GM12891 (cell line): ENCODE measurements at regions not wholly inside any gene's neighbourhood (a gene's known extent, or its start where the extent isn't known, plus 50 kb on each side); places are given as distances from the start of the nearest gene placed in this dataset.

Experiments used
- DNase-seq: peaks from one replicate; pipeline ENCODE4 v3.0.0; 2011; ENCODE audit warnings: low spot score; ENCODE audit not compliant: insufficient read length
- FAIRE-seq: peaks from 2 replicates; lab custom pipeline; 2011; peaks lifted over from hg19 to GRCh38; lab: Jason Lieb, UNC
- PAX5 ChIP-seq: IDR thresholded peaks from 2 replicates; pipeline ENCODE4 v1.6.1; 2011; ENCODE audit warnings: low read length, moderate library complexity, mild to moderate bottlenecking; ENCODE audit not compliant: insufficient read depth, severe bottlenecking
- POLR2A ChIP-seq: IDR thresholded peaks from 2 replicates; pipeline ENCODE4 v1.6.1; 2011; ENCODE audit warnings: low read depth, low read length, control low read depth
- POLR2AphosphoS5 ChIP-seq: IDR thresholded peaks from 2 replicates; pipeline ENCODE4 v1.6.1; 2011; ENCODE audit warnings: low read depth, low read length, control low read depth
- POU2F2 ChIP-seq: IDR thresholded peaks from 2 replicates; pipeline ENCODE4 v1.6.1; 2011; ENCODE audit warnings: low read depth, mild to moderate bottlenecking, control low read depth, low read length, moderate library complexity
- SPI1 ChIP-seq: IDR thresholded peaks from 2 replicates; pipeline ENCODE4 v1.6.1; 2011; ENCODE audit warnings: low read depth, low read length, control low read depth
- TAF1 ChIP-seq: IDR thresholded peaks from 2 replicates; pipeline ENCODE4 v1.6.1; 2011; ENCODE audit warnings: low read depth, low read length, control low read depth

DNA sequence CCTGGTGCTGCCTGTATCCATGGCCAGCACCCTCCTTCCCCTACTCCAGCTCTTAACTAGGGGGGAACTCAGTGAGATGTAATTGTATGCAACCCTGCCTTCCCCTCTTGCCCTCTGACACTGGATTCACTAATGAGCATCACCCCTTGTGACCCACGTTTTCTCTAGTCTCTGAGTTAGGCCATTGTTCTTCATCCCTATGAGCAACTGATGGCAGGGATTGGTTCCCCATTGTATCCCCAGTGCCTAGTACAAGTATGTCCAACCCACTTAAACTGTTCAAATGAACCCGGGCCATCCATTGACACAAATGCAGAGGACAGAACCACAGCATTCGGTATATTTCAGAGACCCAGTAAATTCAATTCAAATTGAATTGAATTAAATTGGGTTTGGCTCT, 77.6 kb upstream of the ASTN2 start:
- FAIRE-seq, result no peak
- TF ChIP-seq POLR2A, result no peak
- no peak for TF ChIP-seq PAX5
- TF ChIP-seq SPI1, result no peak
- no peak for TF ChIP-seq TAF1
- TF ChIP-seq POLR2AphosphoS5, result no peak
- TF ChIP-seq POU2F2, result no peak
- no peak for DNase-seq

DNA sequence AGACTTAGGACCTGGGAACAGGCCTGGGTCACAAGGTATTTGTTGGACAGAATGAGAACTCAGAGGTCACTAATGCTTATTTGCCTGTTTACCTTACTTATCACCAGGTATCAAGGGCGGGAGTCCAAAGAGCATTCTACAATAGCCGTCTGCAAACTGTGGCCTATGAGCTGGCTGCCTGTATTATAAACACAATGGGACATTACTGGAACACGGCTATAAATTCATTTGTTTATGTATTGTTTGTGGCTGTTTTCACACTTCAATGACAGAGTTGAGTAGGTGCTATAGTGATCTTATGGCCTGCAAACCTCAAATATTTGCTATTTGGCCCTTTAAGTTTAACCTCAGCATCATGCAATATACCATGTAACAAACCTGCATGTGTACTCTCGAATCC, 76.6 kb upstream of the ASTN2 start:
- FAIRE-seq (no peak), DNase-seq (no peak)
- TF ChIP-seq TAF1 (no peak), PAX5 (no peak), POLR2A (no peak), SPI1 (no peak)

DNA sequence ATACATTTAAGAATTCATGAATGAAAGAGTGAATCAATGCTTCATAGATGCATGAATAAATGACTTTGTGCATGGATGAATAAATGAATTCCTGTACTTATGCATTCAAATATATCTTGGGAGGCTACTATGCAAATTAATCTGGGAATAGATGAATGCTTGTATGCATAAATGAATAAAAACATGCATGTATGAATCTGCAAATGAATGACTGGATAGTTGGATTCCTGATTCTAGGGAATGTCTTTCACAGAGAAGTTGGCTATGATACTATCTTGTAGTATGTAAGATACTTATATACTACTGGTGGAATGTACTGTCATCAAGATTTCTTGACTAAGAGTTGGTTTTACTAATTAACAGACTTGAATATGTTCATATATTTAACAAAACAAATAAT, 75.3 kb upstream of the ASTN2 start:
- FAIRE-seq (no peak), DNase-seq (no peak)
- no peak for TF ChIP-seq POU2F2
- no peak for TF ChIP-seq PAX5
- TF ChIP-seq POLR2AphosphoS5, result no peak
- no peak for TF ChIP-seq POLR2A
- TF ChIP-seq SPI1, result no peak
- TF ChIP-seq TAF1, result no peak

DNA sequence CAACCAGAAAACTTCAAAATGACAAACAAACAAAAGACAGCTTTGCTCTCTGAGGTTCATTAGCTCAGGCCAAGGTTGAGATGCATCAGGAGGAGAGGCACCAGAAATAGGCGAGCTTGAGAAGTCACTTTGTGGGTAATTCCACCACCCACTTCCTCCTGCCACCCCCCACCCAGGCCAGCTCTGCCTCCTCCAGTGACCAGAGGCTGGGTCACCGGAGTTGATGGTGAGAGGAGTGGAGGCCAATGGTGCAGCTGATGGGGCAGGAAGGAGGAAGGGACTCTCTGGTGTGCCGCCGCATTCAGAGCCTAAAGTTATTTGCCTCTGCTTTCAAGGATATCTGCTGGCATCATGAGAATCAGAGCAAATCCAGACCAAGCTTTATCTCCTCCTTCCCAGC, 73.8 kb upstream of the ASTN2 start:
- TF ChIP-seq SPI1 (no peak), POLR2A (no peak), PAX5 (no peak), POLR2AphosphoS5 (no peak), POU2F2 (no peak), TAF1 (no peak)
- no peak for FAIRE-seq
- no peak for DNase-seq

DNA sequence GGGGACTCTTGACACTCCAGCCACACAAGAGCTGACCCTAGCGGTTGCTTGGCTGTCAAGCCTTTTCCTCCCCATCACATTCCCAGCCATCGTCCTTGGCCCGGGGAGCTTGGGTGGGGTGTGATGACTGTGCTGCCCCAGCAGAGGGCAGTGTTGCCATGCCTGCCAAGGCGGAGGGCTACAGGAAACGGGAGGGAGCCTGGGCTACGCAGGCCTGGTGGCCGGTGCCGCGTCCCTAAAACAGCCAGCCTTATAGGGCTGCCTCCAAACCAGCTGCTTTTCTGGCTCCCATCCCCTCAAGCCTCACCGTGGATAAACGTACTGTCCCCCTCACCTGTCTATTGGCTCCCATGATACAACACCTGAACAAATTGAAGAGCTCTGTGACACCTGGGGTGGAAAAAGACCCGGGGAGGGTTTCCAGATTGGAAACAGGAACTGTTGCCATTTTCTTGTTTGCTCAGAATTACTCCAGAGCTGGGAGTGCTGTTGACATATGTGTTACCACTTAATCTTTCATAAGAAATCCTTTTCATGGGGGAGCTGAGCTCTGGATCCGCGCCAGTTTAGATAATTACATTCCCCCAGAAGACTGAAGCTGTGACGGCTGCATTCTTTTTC, 72.8 kb upstream of the ASTN2 start:
- no peak for TF ChIP-seq PAX5
- TF ChIP-seq POLR2A, result no peak
- TF ChIP-seq POLR2AphosphoS5, result no peak
- TF ChIP-seq POU2F2, result no peak
- no peak for TF ChIP-seq TAF1
- TF ChIP-seq SPI1, result no peak
- DNase-seq (peak; percentile 39), FAIRE-seq (peak; percentile 89)

DNA sequence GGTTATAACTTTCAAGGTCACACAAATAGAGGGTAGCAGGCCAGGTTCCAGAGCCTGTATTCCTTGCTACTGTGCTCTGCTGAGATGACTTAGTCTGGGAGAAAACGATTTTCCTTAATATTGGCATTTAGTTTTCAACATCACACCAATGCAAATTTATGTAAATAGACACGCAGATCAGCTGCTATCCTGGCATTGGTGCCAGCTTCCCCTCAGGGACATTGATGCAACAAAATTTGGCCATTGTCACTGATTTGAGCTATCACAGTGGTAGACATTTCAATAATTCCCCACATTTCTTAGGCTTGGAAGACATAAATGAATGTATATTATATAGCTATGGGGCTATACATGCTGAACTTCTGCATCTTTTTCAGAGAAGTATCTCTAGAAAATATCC, 71.6 kb upstream of the ASTN2 start:
- FAIRE-seq (no peak), DNase-seq (no peak)
- TF ChIP-seq SPI1, result no peak
- no peak for TF ChIP-seq POLR2AphosphoS5

DNA sequence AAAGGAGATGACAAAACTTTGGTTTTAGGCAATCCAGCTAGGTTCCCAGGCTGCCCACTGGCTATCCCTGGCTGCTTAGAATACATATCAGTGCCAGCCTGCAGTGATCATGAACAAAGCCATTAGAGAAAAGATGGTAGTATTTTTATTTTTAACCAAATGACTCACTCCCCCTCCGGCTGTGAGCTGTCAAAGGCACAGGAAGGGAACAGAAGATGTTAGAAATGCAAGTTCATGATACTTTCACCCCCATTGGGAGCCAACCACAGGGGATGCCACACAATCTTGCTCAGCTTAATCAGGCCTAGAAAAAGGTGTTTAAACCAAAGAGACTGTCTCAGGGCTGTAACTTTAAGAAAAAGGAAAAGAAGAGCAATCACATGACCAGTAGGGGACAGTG, 70.3 kb upstream of the ASTN2 start:
- FAIRE-seq (no peak), DNase-seq (no peak)
- TF ChIP-seq POLR2AphosphoS5, result no peak
- no peak for TF ChIP-seq PAX5
- no peak for TF ChIP-seq SPI1
- no peak for TF ChIP-seq TAF1
- TF ChIP-seq POU2F2, result no peak
- TF ChIP-seq POLR2A, result no peak

DNA sequence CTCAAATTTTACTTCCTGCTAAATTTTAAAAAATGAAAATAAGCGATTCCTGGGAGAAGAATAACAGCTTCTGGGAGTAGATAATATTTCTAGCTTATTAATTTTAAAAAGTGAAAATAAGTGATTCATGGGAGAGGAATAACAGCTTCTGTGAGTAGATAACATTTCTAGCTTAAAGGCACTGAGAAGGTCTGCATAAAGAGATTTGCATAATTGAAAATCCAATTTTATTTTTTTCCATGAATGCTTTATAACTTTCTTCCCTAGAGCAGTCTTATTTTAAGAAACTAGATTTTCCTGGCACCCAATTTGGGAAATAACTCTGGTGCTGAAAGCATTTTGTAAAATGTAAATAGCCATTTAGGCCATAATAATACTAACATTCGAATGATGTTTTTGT, 65.9 kb upstream of the ASTN2 start:
- DNase-seq (no peak), FAIRE-seq (no peak)
- TF ChIP-seq POLR2AphosphoS5 (no peak), TAF1 (no peak), POLR2A (no peak), PAX5 (no peak), SPI1 (no peak), POU2F2 (no peak)

DNA sequence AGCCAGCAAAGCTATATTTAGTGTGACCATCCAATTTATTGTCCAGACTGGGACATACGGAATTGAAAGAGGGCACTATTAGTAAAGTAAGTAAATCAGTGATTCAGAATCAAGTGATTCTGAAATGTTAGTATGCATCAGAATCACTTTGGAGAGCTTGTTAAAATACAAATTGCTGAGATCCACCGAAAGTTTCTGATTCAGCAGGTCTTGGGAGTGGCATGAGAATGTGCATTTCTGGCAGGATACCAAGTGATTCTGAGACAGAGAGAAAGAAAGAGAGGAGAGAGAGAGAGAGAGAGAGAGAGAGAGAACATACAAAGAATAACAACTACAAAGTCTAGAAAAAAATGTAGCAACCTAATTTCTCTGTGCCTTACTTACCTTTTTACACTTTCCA, 65.4 kb upstream of the ASTN2 start:
- DNase-seq, result no peak
- no peak for FAIRE-seq
- TF ChIP-seq POLR2A (no peak), PAX5 (no peak), SPI1 (no peak), POLR2AphosphoS5 (no peak), TAF1 (no peak), POU2F2 (no peak)

DNA sequence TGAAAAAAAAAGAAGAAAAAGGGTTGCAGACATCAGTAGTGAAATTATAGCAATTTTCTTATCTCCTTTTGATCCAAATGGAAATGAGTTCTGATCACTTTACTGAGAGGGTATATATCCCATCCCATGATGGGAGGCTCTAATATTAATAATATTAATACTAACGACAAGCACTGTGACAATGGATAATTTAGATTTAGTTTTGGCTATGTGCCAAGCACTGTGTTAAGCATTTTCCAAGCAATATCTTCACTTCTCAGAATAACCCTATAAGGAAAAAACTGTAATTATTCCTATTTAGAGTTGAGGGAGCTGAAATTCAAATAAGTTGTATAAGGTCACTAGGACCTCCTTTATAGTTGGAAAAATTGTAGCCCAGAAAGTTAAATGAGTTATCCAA, 58.4 kb upstream of the ASTN2 start:
- FAIRE-seq (no peak), DNase-seq (no peak)
- TF ChIP-seq TAF1 (no peak), POLR2A (no peak), POLR2AphosphoS5 (no peak), SPI1 (no peak), PAX5 (no peak), POU2F2 (no peak)
